ENCODE measurements at regions not wholly inside any gene's neighbourhood (a gene's known extent, or its start where the extent isn't known, plus 50 kb on each side); places are given as distances from the start of the nearest gene placed in this dataset.
"Not testable (repeated sequence)": the region's sequence is repeated elsewhere in the genome, so short reads cannot be mapped to it uniquely, and the experiment has no call there.

DNA sequence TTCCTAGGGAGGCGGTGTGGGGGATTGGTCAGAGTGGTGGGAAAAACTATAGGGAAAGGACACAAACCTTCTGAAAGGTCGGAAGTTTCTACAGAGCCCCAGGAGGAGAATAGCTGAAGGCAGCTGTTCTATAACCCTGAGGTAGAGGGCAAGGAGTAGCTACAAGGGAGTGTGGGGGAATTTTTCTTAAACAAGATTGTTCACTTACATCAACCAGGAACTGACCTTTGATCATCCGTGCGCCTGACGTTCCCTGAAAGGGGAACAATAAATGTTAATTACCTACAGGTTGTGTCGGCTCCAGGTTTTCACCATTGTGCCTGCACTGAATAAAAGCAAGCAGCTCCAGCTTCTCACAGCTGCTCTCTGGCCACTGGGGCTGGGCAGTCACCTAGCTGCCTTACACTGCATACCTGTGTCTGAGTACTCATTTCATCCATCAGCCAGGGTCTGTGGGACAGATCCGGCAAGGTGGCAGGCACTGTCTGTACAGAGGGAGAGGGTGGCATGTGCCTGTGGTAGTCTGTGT lies 59.3 kb upstream of the IMP4 start:
- TF ChIP-seq, protein P1, sequence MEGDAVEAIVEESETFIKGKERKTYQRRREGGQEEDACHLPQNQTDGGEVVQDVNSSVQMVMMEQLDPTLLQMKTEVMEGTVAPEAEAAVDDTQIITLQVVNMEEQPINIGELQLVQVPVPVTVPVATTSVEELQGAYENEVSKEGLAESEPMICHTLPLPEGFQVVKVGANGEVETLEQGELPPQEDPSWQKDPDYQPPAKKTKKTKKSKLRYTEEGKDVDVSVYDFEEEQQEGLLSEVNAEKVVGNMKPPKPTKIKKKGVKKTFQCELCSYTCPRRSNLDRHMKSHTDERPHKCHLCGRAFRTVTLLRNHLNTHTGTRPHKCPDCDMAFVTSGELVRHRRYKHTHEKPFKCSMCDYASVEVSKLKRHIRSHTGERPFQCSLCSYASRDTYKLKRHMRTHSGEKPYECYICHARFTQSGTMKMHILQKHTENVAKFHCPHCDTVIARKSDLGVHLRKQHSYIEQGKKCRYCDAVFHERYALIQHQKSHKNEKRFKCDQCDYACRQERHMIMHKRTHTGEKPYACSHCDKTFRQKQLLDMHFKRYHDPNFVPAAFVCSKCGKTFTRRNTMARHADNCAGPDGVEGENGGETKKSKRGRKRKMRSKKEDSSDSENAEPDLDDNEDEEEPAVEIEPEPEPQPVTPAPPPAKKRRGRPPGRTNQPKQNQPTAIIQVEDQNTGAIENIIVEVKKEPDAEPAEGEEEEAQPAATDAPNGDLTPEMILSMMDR (IDR thresholded peaks at IDR 0.05) = not testable (repeated sequence)
- not testable (repeated sequence) for TF ChIP-seq POLR2A (IDR thresholded peaks at IDR 0.05)
